ENCODE measurements at regions not wholly inside any gene's neighbourhood (a gene's known extent, or its start where the extent isn't known, plus 50 kb on each side); places are given as distances from the start of the nearest gene placed in this dataset.

DNA sequence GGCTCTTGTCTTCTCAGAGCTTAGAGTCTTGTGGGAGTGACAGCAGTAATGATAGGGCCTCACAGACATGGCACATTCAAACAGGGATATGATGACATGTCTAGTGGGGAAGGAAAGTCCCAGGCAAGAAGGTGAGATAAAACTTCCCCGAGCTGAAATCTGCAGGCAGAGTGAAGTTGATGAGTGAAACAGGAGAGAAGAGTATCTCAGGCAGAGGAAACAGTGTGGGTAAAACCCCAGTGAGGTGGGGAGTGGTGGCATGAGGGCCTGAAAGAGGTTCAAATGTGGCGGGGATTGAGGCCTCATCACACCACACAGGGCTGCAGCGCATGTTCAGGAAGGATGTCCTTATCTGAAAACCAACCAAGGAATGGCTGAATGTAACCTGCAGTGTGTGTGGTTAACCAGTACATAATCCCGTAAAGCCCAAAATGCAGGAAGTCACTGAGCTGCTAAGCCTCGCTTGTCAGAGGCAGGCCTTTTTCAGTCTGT, 153.8 kb upstream of the E2F8 start:
- H3K27ac ChIP-seq (ENCODE audit: extremely low read depth, low read depth, low read length), result no peak overlapping the region
- ChIA-PET CTCF (ENCODE audit: low intra/inter-chr PET ratio) (no interaction called here), POLR2A (no interaction called here)
- H3K9ac ChIP-seq (ENCODE audit: insufficient read depth in 1 of 2, low read depth in 2 of 2, low read length in 2 of 2), result no peak overlapping the region
- no peak overlapping the region for H2AFZ ChIP-seq (ENCODE audit: low read depth, low read length)
- H3K79me2 ChIP-seq (ENCODE audit: control insufficient read depth, insufficient read depth, low read length), result no peaks in the 10 kb centered on the region
- intact Hi-C loops (cut with micrococcal nuclease) (no loop called here), in situ Hi-C loops (cut with MboI) (no loop called here)
- no peaks in the 10 kb centered on the region for H3K36me3 ChIP-seq (ENCODE audit: control insufficient read depth, insufficient read depth, low read length)
- FAIRE-seq, result no peak
- 0 out of 5 replicates have a peak, but pooled peaks cover 0 to 2% of the 10 kb centered on the region in 2 experiments for H3K4me1 ChIP-seq (replicated peaks in 1 of 2; ENCODE audit: control insufficient read depth in 2 of 2, insufficient read depth in 2 of 2, low read length in 2 of 2)
- no peaks in the 10 kb centered on the region for H3K9me3 ChIP-seq (replicated peaks; ENCODE audit: control insufficient read depth, insufficient read depth, low read depth, low read length)
- WGBS (ENCODE audit: insufficient coverage, low coverage, missing lambda C conversion rate), result 0% methylated on average over 5 of the region's 5 CpGs
- H3K27me3 ChIP-seq (ENCODE audit: control insufficient read depth in 2 of 2, insufficient read depth in 2 of 2, low read length in 2 of 2), result peaks cover 4 to 26% of the 10 kb centered on the region in 2 experiments
- H3K9me1 ChIP-seq (ENCODE audit: control insufficient read depth, insufficient read depth, low read length), result no peaks in the 10 kb centered on the region
- no peak for ATAC-seq
- no TSS peak for BruUV-seq (replicated peaks)
- TF ChIP-seq KDM5B (IDR thresholded peaks at IDR 0.05; ENCODE audit: insufficient replicate concordance, low read depth, low read length), result no peak
- no peak for TF ChIP-seq GABPB2 (CRISPR knock-in tag; conservative IDR thresholded peaks at IDR 0.05)
- peak in 1 of 2 experiments; percentile 21; a peak in 1 of 4 replicates for TF ChIP-seq NRF1 (conservative IDR thresholded peaks at IDR 0.05 in 1 of 2, IDR thresholded peaks at IDR 0.05 in 1 of 2)
- no peak for TF ChIP-seq ZSCAN32 (CRISPR knock-in tag; IDR thresholded peaks at IDR 0.05)
- H3K4me2 ChIP-seq (ENCODE audit: insufficient read depth, low read length), result no peak overlapping the region
- H3K4me3 ChIP-seq, result no peak overlapping the region
- no peaks in the 10 kb centered on the region; the same call in 1 of the 2 replicates for H4K20me1 ChIP-seq (replicated peaks; ENCODE audit: control insufficient read depth, insufficient read depth, low read length)
- DNase-seq (ENCODE audit: extremely low read depth in 1 of 4, low spot score in 3 of 4), result no peak

DNA sequence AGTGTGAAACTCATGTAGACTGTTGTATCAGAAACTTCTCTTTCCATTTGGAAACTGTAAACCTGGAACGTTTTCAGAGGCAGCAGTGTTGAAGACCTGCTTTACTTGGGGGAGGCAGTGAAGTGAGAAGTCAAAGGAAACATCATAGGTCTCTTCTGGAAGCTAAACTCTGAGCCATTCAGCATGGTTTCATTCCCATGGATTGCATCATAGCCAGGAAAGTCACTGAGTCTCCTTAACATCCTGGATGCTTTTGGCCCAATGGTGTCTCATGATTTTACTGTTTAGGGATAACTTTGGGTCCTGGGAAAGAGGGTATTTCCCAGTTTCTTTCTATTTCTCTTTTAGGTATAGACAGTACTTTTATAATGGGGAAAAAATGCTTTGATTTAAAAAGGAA, 153.2 kb upstream of the E2F8 start:
- Histone ChIP-seq H3K27ac (ENCODE audit: extremely low read depth, low read depth, low read length) (no peak overlapping the region), H3K9me3 (replicated peaks; ENCODE audit: control insufficient read depth, insufficient read depth, low read depth, low read length) (no peaks in the 10 kb centered on the region), H2AFZ (ENCODE audit: low read depth, low read length) (no peak overlapping the region), H3K79me2 (ENCODE audit: control insufficient read depth, insufficient read depth, low read length) (no peaks in the 10 kb centered on the region), H3K4me3 (no peak overlapping the region), H3K36me3 (ENCODE audit: control insufficient read depth, insufficient read depth, low read length) (no peaks in the 10 kb centered on the region), H3K9me1 (ENCODE audit: control insufficient read depth, insufficient read depth, low read length) (no peaks in the 10 kb centered on the region), H3K4me1 (replicated peaks in 1 of 2; ENCODE audit: control insufficient read depth in 2 of 2, insufficient read depth in 2 of 2, low read length in 2 of 2) (0 out of 5 replicates have a peak, but pooled peaks cover 0 to 2% of the 10 kb centered on the region in 2 experiments), H3K27me3 (ENCODE audit: control insufficient read depth in 2 of 2, insufficient read depth in 2 of 2, low read length in 2 of 2) (peaks cover 4 to 22% of the 10 kb centered on the region in 2 experiments), H3K9ac (ENCODE audit: insufficient read depth in 1 of 2, low read depth in 2 of 2, low read length in 2 of 2) (no peak overlapping the region), H3K4me2 (ENCODE audit: insufficient read depth, low read length) (no peak overlapping the region), H4K20me1 (replicated peaks; ENCODE audit: control insufficient read depth, insufficient read depth, low read length) (no peaks in the 10 kb centered on the region; the same call in 1 of the 2 replicates)
- POLR2A ChIA-PET, result no interaction called here
- 0% methylated on average over 1 of the region's 1 CpG for WGBS (ENCODE audit: insufficient coverage, low coverage, missing lambda C conversion rate)
- ATAC-seq (no peak), DNase-seq (ENCODE audit: extremely low read depth in 1 of 4, low spot score in 3 of 4) (no peak), FAIRE-seq (no peak)
- CTCF ChIA-PET (ENCODE audit: low intra/inter-chr PET ratio), result no interaction called here
- BruUV-seq (replicated peaks), result no TSS peak
- in situ Hi-C loops (cut with MboI), result no loop called here
- intact Hi-C loops (cut with micrococcal nuclease), result no loop called here
- TF ChIP-seq, protein P1, sequence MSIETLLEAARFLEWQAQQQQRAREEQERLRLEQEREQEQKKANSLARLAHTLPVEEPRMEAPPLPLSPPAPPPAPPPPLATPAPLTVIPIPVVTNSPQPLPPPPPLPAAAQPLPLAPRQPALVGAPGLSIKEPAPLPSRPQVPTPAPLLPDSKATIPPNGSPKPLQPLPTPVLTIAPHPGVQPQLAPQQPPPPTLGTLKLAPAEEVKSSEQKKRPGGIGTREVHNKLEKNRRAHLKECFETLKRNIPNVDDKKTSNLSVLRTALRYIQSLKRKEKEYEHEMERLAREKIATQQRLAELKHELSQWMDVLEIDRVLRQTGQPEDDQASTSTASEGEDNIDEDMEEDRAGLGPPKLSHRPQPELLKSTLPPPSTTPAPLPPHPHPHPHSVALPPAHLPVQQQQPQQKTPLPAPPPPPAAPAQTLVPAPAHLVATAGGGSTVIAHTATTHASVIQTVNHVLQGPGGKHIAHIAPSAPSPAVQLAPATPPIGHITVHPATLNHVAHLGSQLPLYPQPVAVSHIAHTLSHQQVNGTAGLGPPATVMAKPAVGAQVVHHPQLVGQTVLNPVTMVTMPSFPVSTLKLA (conservative IDR thresholded peaks at IDR 0.05), result no peak
- TF ChIP-seq CEBPG (CRISPR knock-in tag; IDR thresholded peaks at IDR 0.05) (no peak), CEBPG (tag; conservative IDR thresholded peaks at IDR 0.05 in 1 of 2, IDR thresholded peaks at IDR 0.05 in 1 of 2) (peak in 1 of 2 experiments; percentile 20; a peak in 1 of 4 replicates)
